Breast epithelium (tissue), 3 donors: ENCODE measurements at regions not wholly inside any gene's neighbourhood (a gene's known extent, or its start where the extent isn't known, plus 50 kb on each side); places are given as distances from the start of the nearest gene placed in this dataset.

Experiments used
- POLR2AphosphoS5 ChIP-seq, 3 donors: sonication (generic); formaldehyde crosslinking; IDR thresholded peaks; one replicate each; pipeline ENCODE4 v1.6.1; 2017; ENCODE audit warnings: antibody characterized with exemption in 3 of 3
- TF ChIP-seq, protein P1 (sequence below), 3 donors: fragments of 450-650 bp; IDR thresholded peaks; one replicate each; pipeline ENCODE4 v1.5.1; 2016 to 2017; ENCODE audit warnings: antibody characterized with exemption in 3 of 3, mild to moderate bottlenecking in 3 of 3, moderate library complexity in 3 of 3

GRCh38 chr1:14321422-14321821, 277.1 kb upstream of the KAZN start:
- no peak for TF ChIP-seq POLR2AphosphoS5 (IDR thresholded peaks at IDR 0.05)
- TF ChIP-seq, protein P1, sequence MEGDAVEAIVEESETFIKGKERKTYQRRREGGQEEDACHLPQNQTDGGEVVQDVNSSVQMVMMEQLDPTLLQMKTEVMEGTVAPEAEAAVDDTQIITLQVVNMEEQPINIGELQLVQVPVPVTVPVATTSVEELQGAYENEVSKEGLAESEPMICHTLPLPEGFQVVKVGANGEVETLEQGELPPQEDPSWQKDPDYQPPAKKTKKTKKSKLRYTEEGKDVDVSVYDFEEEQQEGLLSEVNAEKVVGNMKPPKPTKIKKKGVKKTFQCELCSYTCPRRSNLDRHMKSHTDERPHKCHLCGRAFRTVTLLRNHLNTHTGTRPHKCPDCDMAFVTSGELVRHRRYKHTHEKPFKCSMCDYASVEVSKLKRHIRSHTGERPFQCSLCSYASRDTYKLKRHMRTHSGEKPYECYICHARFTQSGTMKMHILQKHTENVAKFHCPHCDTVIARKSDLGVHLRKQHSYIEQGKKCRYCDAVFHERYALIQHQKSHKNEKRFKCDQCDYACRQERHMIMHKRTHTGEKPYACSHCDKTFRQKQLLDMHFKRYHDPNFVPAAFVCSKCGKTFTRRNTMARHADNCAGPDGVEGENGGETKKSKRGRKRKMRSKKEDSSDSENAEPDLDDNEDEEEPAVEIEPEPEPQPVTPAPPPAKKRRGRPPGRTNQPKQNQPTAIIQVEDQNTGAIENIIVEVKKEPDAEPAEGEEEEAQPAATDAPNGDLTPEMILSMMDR (IDR thresholded peaks at IDR 0.05), result no peak
